ENCODE measurements at regions not wholly inside any gene's neighbourhood (a gene's known extent, or its start where the extent isn't known, plus 50 kb on each side); places are given as distances from the start of the nearest gene placed in this dataset.

- DNase-seq (ENCODE audit: low spot score), result peak; percentile 76
- intact Hi-C loops (cut with DNase I), result no loop called here
These were observed 211.8 kb upstream of the PPP2R2D start for GRCh38 chr10:131689016-131689415.

DNA sequence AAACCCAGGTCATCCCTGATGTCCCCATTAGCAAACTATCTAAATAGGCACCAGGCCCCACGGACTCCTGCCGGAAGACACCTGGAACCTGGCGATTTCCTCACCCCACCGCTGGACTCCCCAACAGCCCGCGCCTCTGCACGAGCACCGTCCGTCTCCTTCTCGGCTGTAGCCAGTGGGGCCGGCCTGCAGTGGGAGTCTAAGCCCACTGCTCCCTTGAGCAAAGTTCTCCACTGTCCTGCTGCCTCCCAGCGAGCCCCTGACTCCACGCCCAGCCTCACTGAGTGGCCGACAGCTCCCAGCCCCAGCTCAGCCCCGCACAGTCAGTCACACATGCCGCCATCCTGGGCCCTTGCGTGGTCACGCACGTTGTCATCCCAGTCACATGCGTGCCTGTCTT is 211.3 kb upstream of the PPP2R2D start:
- intact Hi-C loops (cut with DNase I), result no loop called here
- DNase-seq (ENCODE audit: low spot score), result peak; percentile 67

DNA sequence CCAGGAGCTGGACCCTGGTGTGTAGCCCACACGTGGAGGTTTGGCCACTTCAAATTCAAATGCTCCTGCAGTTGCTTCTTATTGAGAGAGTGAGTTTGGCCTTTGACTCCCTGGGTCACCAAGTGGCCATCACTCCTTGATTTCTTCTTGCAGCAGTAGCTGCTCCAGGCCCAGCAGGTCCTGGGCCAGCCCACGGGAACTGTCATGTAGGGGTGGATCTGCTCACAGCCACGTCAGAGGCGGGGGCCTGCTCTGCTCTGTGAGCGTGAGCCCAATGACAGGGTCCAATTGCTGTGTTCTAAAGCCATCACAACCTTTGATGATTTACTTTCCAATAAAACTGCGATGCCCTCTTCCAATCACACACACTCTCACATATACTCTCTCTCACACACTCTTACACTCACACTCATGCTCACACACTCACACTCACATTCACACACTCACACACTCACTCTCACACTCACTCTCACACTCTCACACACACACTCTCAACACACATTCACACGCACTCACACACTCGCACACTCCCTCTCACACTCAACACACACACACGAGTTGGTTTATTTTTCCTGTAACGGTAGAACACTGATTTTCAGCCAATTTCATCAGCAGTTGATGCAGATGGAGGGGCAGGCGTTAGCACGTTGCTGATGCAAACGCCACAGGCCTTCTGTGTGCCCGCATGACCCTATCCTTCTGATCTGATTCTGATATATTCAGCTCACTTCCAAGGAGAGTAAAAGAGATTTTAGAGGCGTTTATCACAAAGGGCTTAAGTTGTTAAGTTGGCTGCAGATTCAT is 210.7 kb upstream of the PPP2R2D start:
- intact Hi-C loops (cut with DNase I), result loop anchor here in 1 of 2 donors (5.0 kb wide), 1 partner anchor 1142 kb away; no protein-coding TSS in a partner anchor
- DNase-seq (ENCODE audit: low spot score), result peak; percentile 79

DNA sequence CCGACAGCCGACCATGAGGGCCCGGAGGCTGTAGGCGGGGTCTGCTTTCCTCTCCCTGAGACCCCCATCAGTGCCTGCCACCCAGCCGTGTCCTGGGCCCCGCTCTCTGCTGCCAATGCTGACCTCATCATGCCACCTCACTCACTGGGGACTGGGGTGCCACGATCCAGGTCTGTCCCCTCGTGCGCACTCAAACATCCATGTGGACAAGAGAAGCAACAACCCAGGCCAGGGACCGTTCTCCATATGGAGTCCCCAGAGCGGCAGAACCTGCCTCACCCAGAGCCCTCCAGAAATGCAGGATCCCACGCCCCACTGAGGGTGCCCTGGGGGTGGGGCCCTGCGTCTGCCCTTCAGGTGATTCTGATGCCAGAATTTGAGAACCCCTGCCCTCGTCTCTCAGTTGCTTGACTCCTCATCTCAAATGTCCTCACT is 210.0 kb upstream of the PPP2R2D start:
- intact Hi-C loops (cut with DNase I), result loop anchor here in 1 of 2 donors (5.0 kb wide), 1 partner anchor 1141 kb away; no protein-coding TSS in a partner anchor
- DNase-seq (ENCODE audit: low spot score), result peak; percentile 58

DNA sequence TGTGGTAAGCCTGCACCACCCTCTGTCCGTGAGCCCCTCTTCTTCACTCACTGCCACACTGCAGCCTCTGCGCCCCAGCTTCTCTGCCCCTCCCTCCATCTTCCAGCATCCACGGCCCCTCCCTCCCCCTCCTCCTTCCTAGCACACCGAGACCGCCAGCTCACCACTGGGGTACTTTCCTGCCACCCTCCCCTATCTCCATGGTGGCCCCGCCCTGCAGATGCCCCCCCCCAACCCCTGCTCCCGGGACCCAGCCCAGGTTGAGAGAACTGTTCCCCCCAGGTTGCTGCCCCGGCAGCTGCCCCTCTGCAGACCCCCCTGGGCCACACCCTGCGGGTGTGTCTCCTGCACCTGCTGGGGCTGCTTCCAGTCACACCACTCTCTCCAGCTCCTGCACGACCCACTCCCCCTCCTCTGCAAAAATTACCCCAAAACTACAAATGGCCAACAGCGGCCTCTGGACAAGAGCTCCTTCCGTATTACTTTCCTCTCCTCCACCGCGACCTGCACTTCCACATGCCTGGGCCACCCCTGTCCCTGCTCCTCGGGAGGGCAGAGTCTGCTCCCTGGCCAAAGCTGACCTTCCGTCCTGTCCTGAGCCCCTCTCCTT is 209.2 kb upstream of the PPP2R2D start:
- intact Hi-C loops (cut with DNase I), result loop anchor here in 1 of 2 donors (5.0 kb wide), 1 partner anchor 1141 kb away; no protein-coding TSS in a partner anchor
- peak; percentile 45 for DNase-seq (ENCODE audit: low spot score)

- intact Hi-C loops (cut with DNase I), result loop anchor here in 1 of 2 donors (5.0 kb wide), 1 partner anchor 1140 kb away; no protein-coding TSS in a partner anchor
- peak; percentile 40 for DNase-seq (ENCODE audit: low spot score)
These were observed 208.6 kb upstream of the PPP2R2D start for GRCh38 chr10:131692176-131692575.

DNA sequence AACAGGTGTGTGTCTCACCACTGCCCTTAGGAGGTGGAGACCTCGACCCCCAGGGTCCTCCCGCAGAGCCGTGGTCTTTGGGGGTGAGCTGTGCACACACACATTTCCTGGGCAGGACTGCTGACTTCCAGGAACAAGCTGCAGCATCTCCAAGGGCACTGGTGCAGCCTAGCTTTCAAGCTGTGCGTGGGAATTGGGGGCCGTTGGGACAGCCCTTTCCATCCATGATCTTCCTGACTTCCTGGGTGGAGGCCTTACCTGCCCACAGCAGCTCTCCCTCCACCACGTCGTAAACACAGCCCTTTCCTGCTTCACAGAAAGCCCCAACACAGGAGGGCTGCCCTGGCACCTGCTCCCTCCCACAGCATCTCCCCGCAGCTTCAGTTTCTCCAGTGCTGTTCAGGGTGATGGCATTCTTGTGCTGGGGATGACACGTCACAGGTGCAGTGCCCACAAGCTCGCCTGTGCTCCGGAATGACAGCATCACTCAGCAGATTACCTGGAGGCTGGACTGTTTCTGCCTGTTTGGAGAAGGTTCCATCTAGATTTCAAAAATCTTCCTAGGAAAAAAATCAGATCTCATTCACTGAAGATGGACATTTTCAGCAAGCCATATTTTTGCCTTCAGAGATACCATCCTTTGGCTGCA is 208.0 kb upstream of the PPP2R2D start:
- DNase-seq (ENCODE audit: low spot score), result peak; percentile 45
- intact Hi-C loops (cut with DNase I), result loop anchor here in 1 of 2 donors (5.0 kb wide), 1 partner anchor 1139 kb away; no protein-coding TSS in a partner anchor

GRCh38 chr10:131693766-131694165 is 207.0 kb upstream of the PPP2R2D start:
- DNase-seq (ENCODE audit: low spot score), result peak; percentile 60
- intact Hi-C loops (cut with DNase I), result loop anchor here in 1 of 2 donors (5.0 kb wide), 1 partner anchor 1139 kb away; no protein-coding TSS in a partner anchor

- DNase-seq (ENCODE audit: low spot score), result peak; percentile 51
- intact Hi-C loops (cut with DNase I), result loop anchor here in 1 of 2 donors (5.0 kb wide), 1 partner anchor 1138 kb away; no protein-coding TSS in a partner anchor
These were observed 206.5 kb upstream of the PPP2R2D start for GRCh38 chr10:131694168-131694780.

- intact Hi-C loops (cut with DNase I), result loop anchor here in 1 of 2 donors (5.0 kb wide), 1 partner anchor 1137 kb away; no protein-coding TSS in a partner anchor
- peak; percentile 56 for DNase-seq (ENCODE audit: low spot score)
These were observed 205.9 kb upstream of the PPP2R2D start for GRCh38 chr10:131694781-131695495.

DNA sequence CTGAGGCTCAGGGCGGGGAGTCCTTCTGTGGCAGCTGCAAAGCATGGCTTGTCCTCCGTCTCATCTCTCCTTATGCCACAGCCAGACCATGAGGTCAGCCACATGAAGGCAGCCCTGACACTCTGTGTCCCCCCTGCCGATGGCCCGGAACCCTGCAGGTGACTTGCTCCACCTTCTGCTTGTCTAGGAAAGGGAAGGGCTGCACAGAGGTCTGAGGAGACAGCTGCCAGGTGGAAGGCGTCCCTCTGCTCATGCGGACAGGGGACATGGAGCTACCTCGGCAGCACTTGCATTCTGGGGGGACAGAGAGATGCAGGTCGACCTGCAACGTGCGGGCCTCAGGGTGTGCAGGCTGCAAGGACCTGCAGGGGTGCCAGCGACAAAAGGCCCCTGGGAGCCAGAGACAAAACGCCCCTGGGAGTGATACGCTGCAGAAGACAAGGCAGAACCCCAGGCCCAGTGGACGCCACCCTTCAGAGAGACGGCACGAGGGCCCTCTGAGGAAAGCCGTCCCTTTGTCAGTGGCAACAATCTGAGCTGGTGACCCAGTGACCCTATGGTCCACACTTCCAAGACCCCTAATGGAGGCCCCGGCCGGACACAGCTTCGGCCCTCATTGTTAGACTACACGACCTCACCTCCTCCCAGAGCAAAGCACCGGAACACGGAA is 205.2 kb upstream of the PPP2R2D start:
- intact Hi-C loops (cut with DNase I), result no loop called here
- DNase-seq (ENCODE audit: low spot score), result peak; percentile 62

- DNase-seq (ENCODE audit: low spot score), result no peak
These were observed 203.2 kb upstream of the PPP2R2D start for GRCh38 chr10:131697476-131698128.

DNA sequence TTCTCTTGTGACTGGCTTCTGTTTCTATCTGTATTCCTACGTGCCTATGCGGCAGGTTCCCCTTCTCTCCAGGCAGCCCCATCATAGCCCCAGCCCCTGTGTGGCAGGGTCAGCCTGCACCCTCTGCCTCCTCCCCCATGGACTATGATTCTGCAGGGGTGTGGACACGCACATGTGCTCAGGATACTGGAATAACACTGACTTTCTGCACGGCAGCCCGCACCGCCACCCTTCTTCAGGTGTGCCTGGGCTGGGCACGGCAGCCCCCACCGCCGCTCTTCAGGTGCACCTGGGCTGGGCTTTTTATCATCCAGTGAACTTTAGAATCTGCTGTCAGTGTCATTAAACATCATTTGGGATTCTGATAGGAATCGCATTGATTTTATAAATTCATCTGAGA is 202.6 kb upstream of the PPP2R2D start:
- intact Hi-C loops (cut with DNase I), result no loop called here
- peak; percentile 61 for DNase-seq (ENCODE audit: low spot score)

More at GRCh38 chr10:131697476-131698128, 203.2 kb upstream of the PPP2R2D start:
- intact Hi-C loops (cut with DNase I), result no loop called here

- DNase-seq (ENCODE audit: low spot score), result peak; percentile 71
- intact Hi-C loops (cut with DNase I), result no loop called here
These were observed 201.8 kb upstream of the PPP2R2D start for GRCh38 chr10:131698986-131699385.

DNA sequence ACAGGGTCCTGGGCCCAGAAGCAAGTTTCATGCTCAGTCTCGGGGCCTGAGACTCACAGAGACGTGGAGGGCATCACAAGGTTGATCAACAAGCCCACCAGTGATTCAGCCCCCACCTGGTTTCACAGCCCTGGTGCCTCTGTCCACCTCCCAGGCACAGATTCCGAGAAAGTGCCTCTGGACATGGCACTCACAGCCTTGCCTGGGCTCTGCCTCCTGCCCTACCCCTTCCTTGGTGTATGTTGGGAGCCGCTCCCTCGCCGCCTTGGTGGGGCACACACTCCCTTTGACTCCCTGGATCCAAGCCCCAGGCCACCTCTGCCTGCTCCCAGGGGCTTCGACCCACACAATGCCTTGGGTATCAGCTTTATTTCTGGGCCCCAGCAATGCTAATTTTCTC is 200.8 kb upstream of the PPP2R2D start:
- peak; percentile 67 for DNase-seq (ENCODE audit: low spot score)

DNA sequence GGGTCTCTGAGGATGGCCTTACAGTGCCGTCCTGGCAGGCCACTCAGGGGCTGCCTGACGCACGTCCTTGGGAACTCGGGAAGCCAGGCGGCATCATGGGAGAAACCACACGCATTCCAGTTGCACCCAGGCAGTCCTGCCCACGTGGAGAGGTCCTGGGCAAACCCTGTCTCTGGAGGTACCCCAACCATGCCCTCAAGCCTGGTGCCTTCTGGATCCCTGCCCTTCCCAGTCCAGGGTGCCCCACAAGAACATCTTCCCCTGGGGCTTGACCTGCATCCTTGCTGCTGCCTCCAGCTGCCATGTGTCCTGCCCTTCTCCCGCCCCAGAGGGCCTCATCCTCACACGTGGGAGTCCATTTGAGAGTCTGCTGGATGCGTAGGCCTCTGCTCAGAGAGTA is 200.3 kb upstream of the PPP2R2D start:
- DNase-seq (ENCODE audit: low spot score), result peak; percentile 71
- intact Hi-C loops (cut with DNase I), result loop anchor here in 1 of 2 donors (10.0 kb wide), 1 partner anchor 834 kb away; the partner anchor contains the start of gene INPP5A

More for the DNA sequence above, 200.8 kb upstream of the PPP2R2D start:
- intact Hi-C loops (cut with DNase I), result loop anchor here in 1 of 2 donors (10.0 kb wide), 1 partner anchor 835 kb away; the partner anchor contains the start of gene INPP5A

All from posterior vena cava (tissue), 2 donors.